HUES64 (cell line): ENCODE measurements at regions not wholly inside any gene's neighbourhood (a gene's known extent, or its start where the extent isn't known, plus 50 kb on each side); places are given as distances from the start of the nearest gene placed in this dataset.

ENCODE experiments used
- H3K27ac ChIP-seq: 2 replicates; pipeline ENCODE4 v1.7.0; 2013; ENCODE audit warnings: low read depth, low read length, inconsistent platforms
- H3K27me3 ChIP-seq: 2 replicates; pipeline ENCODE4 v1.6.1; 2013; ENCODE audit warnings: mild to moderate bottlenecking, low read length; ENCODE audit not compliant: insufficient read depth
- H3K36me3 ChIP-seq: 2 replicates; pipeline ENCODE4 v1.6.1; 2013; ENCODE audit warnings: mild to moderate bottlenecking, low read length; ENCODE audit not compliant: insufficient read depth
- H3K4me1 ChIP-seq: 2 replicates; pipeline ENCODE4 v1.6.1; 2013; ENCODE audit warnings: mild to moderate bottlenecking, low read length, moderate library complexity; ENCODE audit not compliant: insufficient read depth
- H3K4me3 ChIP-seq: 2 replicates; pipeline ENCODE4 v1.5.1; 2013; ENCODE audit warnings: mild to moderate bottlenecking, low read length, moderate library complexity
- H3K9ac ChIP-seq: 2 replicates; pipeline ENCODE4 v1.6.1; 2013; ENCODE audit warnings: mild to moderate bottlenecking, low read depth, low read length
- H3K9me3 ChIP-seq: 2 replicates; pipeline ENCODE4 v1.6.1; 2013; ENCODE audit warnings: low read depth, low read length; ENCODE audit not compliant: insufficient read depth
- WGBS: fragments of 150-250, 120-280 bp; methylation state at CpG from one replicate; pipeline ENCODE4 v1.1.7; 2013; ENCODE audit warnings: missing lambda C conversion rate; 5-methylcytosine and 5-hydroxymethylcytosine counted together

DNA sequence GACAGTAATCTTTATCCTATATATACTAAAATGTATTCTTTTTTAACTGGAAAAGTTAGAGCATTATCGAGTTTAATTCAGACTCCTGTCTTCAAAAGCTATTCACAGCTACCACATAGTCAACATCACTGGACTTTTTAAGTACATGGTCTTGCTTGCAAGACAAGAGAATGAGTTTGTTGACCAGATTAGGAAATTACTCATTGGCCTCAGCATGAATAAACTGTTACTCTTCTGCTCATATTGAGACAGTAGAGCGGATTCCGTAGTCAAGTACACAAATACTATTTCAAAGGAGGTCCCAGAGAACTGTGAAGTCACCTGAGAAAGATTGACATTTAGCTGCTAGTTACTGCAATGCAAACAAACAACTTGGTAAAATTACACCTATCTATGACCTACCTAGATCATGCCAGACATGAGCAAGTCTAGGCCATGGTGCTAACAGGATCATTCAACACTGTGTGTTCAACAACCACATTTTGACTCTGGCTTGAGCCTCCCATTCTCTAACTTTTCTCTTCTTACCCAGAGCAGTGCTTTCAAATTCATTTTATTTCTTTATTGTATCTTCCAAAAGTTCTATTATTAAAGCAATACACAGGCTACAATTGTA lies 280.9 kb downstream of the NEBL start:
- Histone ChIP-seq H3K4me3 (no peak overlapping the region), H3K9me3 (no peaks in the 10 kb centered on the region), H3K9ac (no peak overlapping the region), H3K4me1 (peaks cover 21% of the 10 kb centered on the region), H3K27me3 (no peaks in the 10 kb centered on the region), H3K36me3 (no peaks in the 10 kb centered on the region), H3K27ac (no peak overlapping the region)
- WGBS = 97% methylated on average over 3 of the region's 3 CpGs

DNA sequence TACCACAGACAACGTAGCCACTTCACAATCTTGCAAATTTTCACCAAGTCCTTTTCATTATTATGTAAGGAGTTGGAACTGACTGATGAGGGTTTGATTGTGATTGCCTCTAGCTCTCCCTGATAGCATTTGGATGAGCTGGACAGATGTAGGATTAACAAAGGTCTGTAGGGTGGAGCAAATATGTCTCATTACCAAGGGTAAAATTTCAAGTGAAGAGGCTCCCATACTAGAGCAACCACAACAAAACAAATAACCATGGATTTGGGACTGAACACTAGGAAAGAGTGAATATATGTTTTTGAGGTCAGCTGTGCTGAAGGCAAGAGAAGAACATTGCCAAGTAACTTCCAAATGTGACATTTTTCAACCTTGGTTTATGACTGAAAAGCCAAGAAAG lies 281.7 kb downstream of the NEBL start:
- no peak overlapping the region for H3K4me3 ChIP-seq
- no peaks in the 10 kb centered on the region for H3K9me3 ChIP-seq
- WGBS = 17% methylated on average over 1 of the region's 1 CpG
- H3K36me3 ChIP-seq = no peaks in the 10 kb centered on the region
- no peaks in the 10 kb centered on the region for H3K27me3 ChIP-seq
- no peak overlapping the region for H3K9ac ChIP-seq
- peaks cover 21% of the 10 kb centered on the region for H3K4me1 ChIP-seq
- peak overlapping the region; percentile 57; the same call in 1 of the 2 replicates for H3K27ac ChIP-seq

- H3K9ac ChIP-seq = 0 out of 2 replicates have a peak overlapping the region, but pooled peaks have one; percentile 15
- WGBS = 65% methylated on average over 3 of the region's 3 CpGs
- H3K27ac ChIP-seq = peak overlapping the region; percentile 60; the same call in 1 of the 2 replicates
- H3K4me3 ChIP-seq = no peak overlapping the region
- no peaks in the 10 kb centered on the region for H3K27me3 ChIP-seq
- H3K4me1 ChIP-seq = peaks cover 21% of the 10 kb centered on the region
- no peaks in the 10 kb centered on the region for H3K9me3 ChIP-seq
- H3K36me3 ChIP-seq = no peaks in the 10 kb centered on the region
These were observed 282.2 kb downstream of the NEBL start for GRCh38 chr10:20614911-20615310.

- H3K27ac ChIP-seq = no peak overlapping the region
- H3K4me1 ChIP-seq = no peaks in the 10 kb centered on the region
- H3K4me3 ChIP-seq = no peak overlapping the region
- H3K9ac ChIP-seq = no peak overlapping the region
- no peaks in the 10 kb centered on the region for H3K9me3 ChIP-seq
- no peaks in the 10 kb centered on the region for H3K36me3 ChIP-seq
- no peaks in the 10 kb centered on the region for H3K27me3 ChIP-seq
These were observed 288.6 kb downstream of the NEBL start for GRCh38 chr10:20608503-20608902.

- no peaks in the 10 kb centered on the region for H3K27me3 ChIP-seq
- no peak overlapping the region for H3K9ac ChIP-seq
- H3K27ac ChIP-seq = no peak overlapping the region
- no peaks in the 10 kb centered on the region for H3K4me1 ChIP-seq
- 97% methylated on average over 5 of the region's 5 CpGs for WGBS
- no peak overlapping the region for H3K4me3 ChIP-seq
- no peaks in the 10 kb centered on the region for H3K36me3 ChIP-seq
- H3K9me3 ChIP-seq = no peaks in the 10 kb centered on the region
These were observed 290.1 kb downstream of the NEBL start for GRCh38 chr10:20606985-20607384.

DNA sequence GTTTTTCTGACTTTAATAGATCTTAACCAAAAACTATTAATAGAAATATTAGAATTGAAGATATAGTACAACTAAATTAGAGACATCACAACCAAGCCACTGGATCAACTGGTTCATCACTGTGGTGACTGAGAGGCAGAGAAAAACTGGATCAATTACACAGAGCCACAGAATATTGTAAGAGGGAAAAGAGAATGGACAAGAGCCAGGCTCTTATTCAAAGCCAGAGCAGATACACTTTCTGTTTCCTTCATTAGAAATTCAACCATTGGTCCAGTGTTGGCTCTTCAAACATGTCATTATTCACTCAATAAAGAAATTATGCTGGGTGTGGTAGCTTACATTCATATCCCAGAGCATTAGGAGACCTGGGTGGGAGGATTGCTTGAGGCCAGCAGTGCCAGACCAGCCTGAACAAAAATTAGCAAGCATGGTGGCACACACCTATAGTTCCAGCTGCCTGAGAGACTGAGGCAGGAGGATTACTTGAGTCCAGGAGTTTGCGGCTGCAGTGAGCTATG lies 295.1 kb downstream of the NEBL start:
- Histone ChIP-seq H3K4me3 (no peak overlapping the region), H3K9me3 (no peaks in the 10 kb centered on the region), H3K4me1 (peaks cover 19% of the 10 kb centered on the region), H3K27ac (no peak overlapping the region), H3K36me3 (no peaks in the 10 kb centered on the region), H3K9ac (no peak overlapping the region), H3K27me3 (no peaks in the 10 kb centered on the region)
- 100% methylated on average over 1 of the region's 1 CpG for WGBS

DNA sequence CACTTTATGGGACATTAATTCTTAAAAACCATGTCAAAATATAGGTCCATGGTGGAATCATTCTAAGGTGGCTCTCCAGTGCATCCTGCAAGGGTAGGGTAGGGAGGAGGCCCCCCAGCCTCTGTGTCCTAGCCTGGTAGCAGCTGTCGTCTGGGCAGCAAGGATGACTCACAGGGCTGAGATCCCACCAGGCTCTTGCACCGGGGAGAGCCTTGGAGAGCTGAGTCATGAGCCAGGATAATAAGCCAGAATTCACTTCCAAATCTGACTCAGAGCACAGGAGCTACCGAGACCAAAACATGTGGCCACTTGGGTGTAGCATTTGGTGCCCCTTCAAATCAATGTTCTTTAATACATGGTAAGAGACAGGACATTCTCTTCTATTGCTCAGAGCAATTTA lies 298.5 kb downstream of the NEBL start:
- WGBS = 56% methylated on average over 3 of the region's 3 CpGs
- Histone ChIP-seq H3K9me3 (no peaks in the 10 kb centered on the region), H3K4me3 (no peak overlapping the region), H3K9ac (no peak overlapping the region), H3K27me3 (no peaks in the 10 kb centered on the region), H3K4me1 (peaks cover 26% of the 10 kb centered on the region), H3K27ac (no peak overlapping the region), H3K36me3 (no peaks in the 10 kb centered on the region)

DNA sequence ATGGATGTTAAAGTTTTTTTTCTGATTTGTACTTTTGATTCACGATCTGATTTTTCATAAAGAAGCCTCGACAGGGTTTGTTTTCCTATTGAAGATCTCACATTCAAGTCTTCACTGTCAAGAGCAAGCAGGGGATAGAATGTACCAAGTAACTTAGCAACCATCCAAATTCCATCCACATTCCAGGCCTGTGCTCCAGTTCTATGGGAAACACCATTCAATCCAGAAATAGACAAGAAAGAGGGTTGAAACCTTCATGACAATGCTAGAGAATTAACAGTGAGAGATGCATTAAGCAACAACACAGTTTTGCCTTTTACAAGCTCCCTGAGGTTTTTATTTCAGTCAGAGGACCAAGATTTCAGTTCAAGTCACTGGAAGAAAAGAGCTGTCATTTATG lies 300.2 kb downstream of the NEBL start:
- no peaks in the 10 kb centered on the region for H3K27me3 ChIP-seq
- H3K4me1 ChIP-seq = peaks cover 26% of the 10 kb centered on the region
- H3K36me3 ChIP-seq = no peaks in the 10 kb centered on the region
- 88% methylated on average over 2 of the region's 2 CpGs for WGBS
- H3K9ac ChIP-seq = no peak overlapping the region
- no peaks in the 10 kb centered on the region for H3K9me3 ChIP-seq
- H3K4me3 ChIP-seq = no peak overlapping the region
- peak overlapping the region; percentile 54; the same call in 1 of the 2 replicates for H3K27ac ChIP-seq

DNA sequence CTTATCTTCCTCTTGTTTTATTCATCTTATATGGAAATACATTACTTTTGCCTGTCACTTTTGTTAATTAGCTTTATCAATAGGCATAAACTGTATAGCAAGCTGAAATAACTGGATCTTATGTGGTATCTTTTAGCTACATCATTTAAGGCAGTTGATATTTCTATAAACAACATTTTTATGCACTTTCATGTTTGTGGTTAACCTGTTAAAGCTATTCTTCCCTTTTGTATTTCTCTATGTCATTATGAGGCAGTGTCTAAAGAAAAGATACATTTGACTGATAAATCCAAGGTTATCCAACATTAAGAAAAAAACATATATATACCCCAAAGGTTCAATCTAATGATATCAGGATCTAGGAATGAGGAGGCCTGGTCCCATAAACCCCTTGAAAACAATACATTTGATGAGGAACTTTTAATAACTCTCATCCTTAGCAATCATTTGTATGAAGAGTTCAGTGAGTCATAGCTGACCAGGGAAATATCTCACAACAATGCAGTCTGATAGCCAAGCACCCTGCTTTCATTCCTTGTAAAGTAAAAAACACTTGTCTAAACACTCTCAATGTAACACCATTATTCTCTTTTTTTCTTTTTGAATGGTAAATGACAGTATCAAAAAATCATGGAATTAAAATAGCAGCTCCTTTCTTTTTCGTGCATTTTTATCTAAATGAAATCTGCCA lies 300.9 kb downstream of the NEBL start:
- Histone ChIP-seq H3K9me3 (no peaks in the 10 kb centered on the region), H3K9ac (no peak overlapping the region), H3K4me3 (no peak overlapping the region), H3K27ac (no peak overlapping the region), H3K36me3 (no peaks in the 10 kb centered on the region), H3K4me1 (peaks cover 26% of the 10 kb centered on the region), H3K27me3 (no peaks in the 10 kb centered on the region)
- WGBS = no CpG with 5 or more reads among the region's 1 CpG

DNA sequence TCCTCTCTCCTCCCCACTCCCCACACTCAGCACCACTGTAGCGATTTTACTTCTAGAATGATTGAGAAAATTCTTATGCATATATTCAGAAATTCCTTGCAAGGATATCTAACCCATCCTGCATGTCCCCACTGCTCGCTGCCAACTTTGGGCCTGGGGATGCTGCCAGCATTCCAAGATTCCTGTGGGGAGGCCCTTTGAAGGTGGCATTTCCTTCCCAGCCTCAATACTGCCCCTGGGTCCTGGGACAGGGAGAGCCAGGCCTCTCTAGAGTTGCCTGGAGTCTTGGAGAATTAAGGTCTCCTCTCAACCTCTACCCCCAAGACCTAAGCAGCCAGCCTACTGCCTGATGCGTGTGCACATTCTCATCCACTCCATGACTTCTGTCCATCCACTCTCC lies 303.5 kb downstream of the NEBL start:
- 96% methylated on average over 3 of the region's 3 CpGs for WGBS

DNA sequence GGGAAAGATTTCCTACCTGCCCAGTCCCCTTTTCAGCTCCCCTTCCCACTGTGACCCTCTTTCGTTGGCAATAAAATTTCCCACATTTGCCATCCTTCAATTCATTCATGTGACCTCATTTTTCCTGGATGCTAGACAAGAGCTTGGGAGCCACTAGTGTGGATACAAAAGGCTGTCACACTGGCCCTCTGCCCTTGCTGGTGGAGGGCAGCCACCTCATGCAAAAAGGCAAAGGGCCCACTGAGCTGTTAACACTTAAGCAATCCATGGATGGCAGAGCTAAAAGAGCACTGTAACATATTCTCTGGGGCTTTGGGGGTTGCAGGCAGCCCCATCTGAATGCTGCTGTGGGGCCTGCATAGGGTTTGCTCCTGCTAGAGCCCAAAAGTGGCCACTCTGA lies 315.1 kb downstream of the NEBL start:
- no peaks in the 10 kb centered on the region for H3K36me3 ChIP-seq
- no peak overlapping the region for H3K27ac ChIP-seq
- WGBS = 100% methylated on average over 1 of the region's 1 CpG
- no peak overlapping the region for H3K9ac ChIP-seq
- H3K4me3 ChIP-seq = no peak overlapping the region
- H3K4me1 ChIP-seq = no peaks in the 10 kb centered on the region
- no peaks in the 10 kb centered on the region for H3K27me3 ChIP-seq
- peaks cover 18% of the 10 kb centered on the region for H3K9me3 ChIP-seq

More for the DNA sequence above, 303.5 kb downstream of the NEBL start:
- Histone ChIP-seq H3K9ac (no peak overlapping the region), H3K4me1 (peaks cover 22% of the 10 kb centered on the region), H3K4me3 (no peak overlapping the region), H3K27me3 (no peaks in the 10 kb centered on the region), H3K9me3 (no peaks in the 10 kb centered on the region), H3K36me3 (no peaks in the 10 kb centered on the region), H3K27ac (no peak overlapping the region)
